Activated B cell treated with CpG ODN at 0.5 μM for 24 hours (primary cell): ENCODE measurements at regions not wholly inside any gene's neighbourhood (a gene's known extent, or its start where the extent isn't known, plus 50 kb on each side); places are given as distances from the start of the nearest gene placed in this dataset.
"Not testable (repeated sequence)": the region's sequence is repeated elsewhere in the genome, so short reads cannot be mapped to it uniquely, and the experiment has no call there.

Source experiments
- ATAC-seq: fragments of 200-7000 bp; cut with Tn5 transposase; one replicate; pipeline ENCODE4 v1.10.0; 2021; ENCODE audit warnings: low read depth, mild to moderate bottlenecking, moderate library complexity
- CTCF ChIA-PET: fragments of 350-600 bp; sonication (Branson Sonifier 250); formaldehyde crosslinking; loops from one replicate; lab custom pipeline; 2021; ENCODE audit warnings: antibody characterized with exemption; lab: Charles Lee
- POLR2A ChIA-PET: fragments of 350-600 bp; sonication (Branson Sonifier 250); formaldehyde crosslinking; loops from one replicate; lab custom pipeline; 2021; ENCODE audit warnings: antibody characterized with exemption; lab: Charles Lee
- DNase-seq: peaks from one replicate; pipeline ENCODE4 v3.0.0; 2022
- H3K27ac Mint-ChIP-seq: one replicate; pipeline ENCODE4 v1.8.0; 2020; ENCODE audit warnings: mixed read lengths
- H3K27me3 Mint-ChIP-seq: one replicate; pipeline ENCODE4 v1.8.0; 2021; ENCODE audit warnings: mixed read lengths
- H3K36me3 Mint-ChIP-seq: one replicate; pipeline ENCODE4 v1.8.0; 2021; ENCODE audit warnings: low read depth, mixed read lengths
- H3K4me1 Mint-ChIP-seq: one replicate; pipeline ENCODE4 v1.8.0; 2021; ENCODE audit warnings: mixed read lengths
- H3K4me3 Mint-ChIP-seq: one replicate; pipeline ENCODE4 v1.8.0; 2020; ENCODE audit warnings: mild to moderate bottlenecking, mixed read lengths
- H3K9me3 Mint-ChIP-seq: one replicate; pipeline ENCODE4 v1.8.0; 2020; ENCODE audit warnings: mixed read lengths
- CTCF ChIP-seq: fragments of 200-600 bp; IDR thresholded peaks from one replicate; pipeline ENCODE4 v1.8.0; 2022; ENCODE audit warnings: antibody characterized with exemption, mild to moderate bottlenecking
- intact Hi-C: fragments of 100-400 bp; cut with micrococcal nuclease; formaldehyde crosslinking; loops from one replicate; pipeline ENCODE4 v1.15.1; 2024

- H3K4me3 Mint-ChIP-seq: no peak overlapping the region
- no peaks in the 10 kb centered on the region for H3K27me3 Mint-ChIP-seq
- intact Hi-C loops: no loop called here
- H3K9me3 Mint-ChIP-seq: no peaks in the 10 kb centered on the region
- ATAC-seq (no peak), DNase-seq (no peak)
- ChIA-PET CTCF (no interaction called here), POLR2A (no interaction called here)
- no peak for TF ChIP-seq CTCF
- no peaks in the 10 kb centered on the region for H3K4me1 Mint-ChIP-seq
- no peaks in the 10 kb centered on the region for H3K36me3 Mint-ChIP-seq
- no peak overlapping the region for H3K27ac Mint-ChIP-seq
Measured at GRCh38 chr7:81383846-81384245, 386.0 kb downstream of the HGF start.

- POLR2A ChIA-PET, ATAC-seq, H3K4me1 Mint-ChIP-seq, H3K4me3 Mint-ChIP-seq, H3K27ac Mint-ChIP-seq, intact Hi-C loops, H3K36me3 Mint-ChIP-seq, H3K9me3 Mint-ChIP-seq, CTCF ChIA-PET, H3K27me3 Mint-ChIP-seq, DNase-seq: not testable (repeated sequence)
Measured at GRCh38 chr7:81374641-81375040, 395.2 kb downstream of the HGF start.

DNA sequence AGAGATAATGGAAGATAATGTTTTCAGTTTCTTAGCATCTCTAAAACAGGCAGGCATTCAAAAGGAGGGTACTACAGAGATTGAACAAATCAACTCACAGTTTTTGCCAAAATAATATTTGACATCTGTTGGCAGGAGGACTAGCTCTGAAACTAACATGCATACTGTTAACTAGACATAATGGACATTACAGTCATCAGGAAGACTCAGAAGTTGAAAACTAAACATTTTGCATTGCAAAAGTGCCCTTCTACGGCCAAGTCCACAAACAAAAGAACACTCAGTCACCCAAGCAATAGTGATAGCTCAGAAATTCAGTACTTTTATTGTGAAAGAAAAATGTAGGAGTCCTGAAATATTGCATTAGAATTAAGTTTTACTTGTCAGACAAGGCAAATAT is 399.0 kb downstream of the HGF start:
- POLR2A ChIA-PET: no interaction called here

GRCh38 chr7:81367326-81367931 is 402.4 kb downstream of the HGF start:
- no peak for ATAC-seq
- intact Hi-C loops: no loop called here
- no peak for TF ChIP-seq CTCF
- CTCF ChIA-PET: no interaction called here
- no peaks in the 10 kb centered on the region for H3K4me1 Mint-ChIP-seq
- H3K27me3 Mint-ChIP-seq: no peaks in the 10 kb centered on the region
- H3K4me3 Mint-ChIP-seq: no peak overlapping the region
- POLR2A ChIA-PET: no interaction called here
- no peaks in the 10 kb centered on the region for H3K36me3 Mint-ChIP-seq
- H3K9me3 Mint-ChIP-seq: no peaks in the 10 kb centered on the region
- no peak for DNase-seq
- H3K27ac Mint-ChIP-seq: no peak overlapping the region

More for the DNA sequence above, 399.0 kb downstream of the HGF start:
- TF ChIP-seq CTCF: no peak
- DNase-seq: no peak
- no peaks in the 10 kb centered on the region for H3K27me3 Mint-ChIP-seq
- no peak overlapping the region for H3K4me3 Mint-ChIP-seq
- peaks cover under 1% of the 10 kb centered on the region for H3K9me3 Mint-ChIP-seq
- H3K27ac Mint-ChIP-seq: no peak overlapping the region
- no peaks in the 10 kb centered on the region for H3K36me3 Mint-ChIP-seq
- CTCF ChIA-PET: no interaction called here
- H3K4me1 Mint-ChIP-seq: no peaks in the 10 kb centered on the region
- intact Hi-C loops: no loop called here
- no peak for ATAC-seq

DNA sequence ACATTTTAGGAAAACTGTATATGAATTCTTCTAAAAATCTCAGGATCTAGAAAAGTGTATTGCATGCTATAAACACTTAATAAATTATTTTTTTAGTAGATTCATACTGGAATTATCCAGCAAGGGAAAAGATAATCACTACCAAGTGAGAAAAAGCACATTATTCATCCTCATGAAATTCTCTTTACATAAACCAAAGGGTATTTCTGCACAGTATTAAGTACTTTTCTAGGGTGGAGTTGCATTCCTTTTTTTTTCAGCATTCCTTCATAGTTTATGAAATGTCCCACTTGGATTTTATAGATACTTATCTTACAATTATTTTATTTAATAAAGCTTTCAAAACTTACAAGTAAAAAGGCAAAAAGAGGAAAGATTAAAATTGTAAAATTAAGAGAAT is 403.3 kb downstream of the HGF start:
- H3K36me3 Mint-ChIP-seq: no peaks in the 10 kb centered on the region
- intact Hi-C loops: no loop called here
- ChIA-PET POLR2A (no interaction called here), CTCF (no interaction called here)
- H3K4me3 Mint-ChIP-seq: no peak overlapping the region
- DNase-seq: no peak
- no peaks in the 10 kb centered on the region for H3K27me3 Mint-ChIP-seq
- no peak for ATAC-seq
- H3K9me3 Mint-ChIP-seq: no peaks in the 10 kb centered on the region
- H3K27ac Mint-ChIP-seq: no peak overlapping the region
- TF ChIP-seq CTCF: no peak
- no peaks in the 10 kb centered on the region for H3K4me1 Mint-ChIP-seq

DNA sequence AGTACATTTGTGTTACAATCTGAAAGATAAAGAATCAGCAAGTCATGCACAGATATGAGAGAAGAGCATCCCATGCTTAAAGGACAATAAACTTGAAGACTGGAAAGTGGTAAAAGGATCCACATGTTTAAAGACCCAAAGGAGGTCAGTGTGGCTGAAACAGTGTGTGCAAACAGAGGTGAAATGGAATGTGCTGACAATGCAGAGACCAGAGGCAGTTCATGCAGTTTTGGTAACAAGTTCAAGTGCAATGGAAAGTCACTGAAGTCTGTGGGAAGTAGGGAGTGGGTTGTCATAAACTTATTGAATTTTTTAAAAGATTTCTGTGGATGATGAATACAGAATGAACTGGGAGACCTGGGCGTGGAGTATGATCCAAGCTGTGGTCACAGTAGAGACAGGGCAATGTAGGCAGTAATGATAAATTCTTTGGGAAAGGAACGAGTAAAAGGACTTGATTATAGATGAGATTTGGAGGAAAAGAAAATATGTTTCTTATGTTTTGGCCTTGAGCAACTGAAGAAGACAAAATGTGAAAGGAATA is 408.0 kb downstream of the HGF start:
- Mint-ChIP-seq H3K27me3 (no peaks in the 10 kb centered on the region), H3K27ac (no peak overlapping the region), H3K4me3 (no peak overlapping the region), H3K36me3 (no peaks in the 10 kb centered on the region), H3K9me3 (no peaks in the 10 kb centered on the region), H3K4me1 (no peaks in the 10 kb centered on the region)
- ATAC-seq (no peak), DNase-seq (no peak)
- CTCF ChIA-PET: no interaction called here
- TF ChIP-seq CTCF: no peak
- POLR2A ChIA-PET: no interaction called here
- intact Hi-C loops: no loop called here
